NCI-H345 treated with DMSO at 0.1 percent for 48 hours (cell line): ENCODE measurements at regions not wholly inside any gene's neighbourhood (a gene's known extent, or its start where the extent isn't known, plus 50 kb on each side); places are given as distances from the start of the nearest gene placed in this dataset.
"Not testable (repeated sequence)": the region's sequence is repeated elsewhere in the genome, so short reads cannot be mapped to it uniquely, and the experiment has no call there.

Source experiments
- DNase-seq: peaks from one replicate; lab custom pipeline; 2025; ENCODE audit not compliant: unreplicated experiment; lab: John Stamatoyannopoulos, UW

GRCh38 chr2:66243809-66244208 is 191.1 kb upstream of the MEIS1 start:
- DNase-seq, result not testable (repeated sequence)

- not testable (repeated sequence) for DNase-seq
Observed at GRCh38 chr2:66242888-66243287, 192.0 kb upstream of the MEIS1 start.

GRCh38 chr2:66242099-66242789 is 192.7 kb upstream of the MEIS1 start:
- DNase-seq, result no peak

- DNase-seq, result no peak
Observed at GRCh38 chr2:66240286-66240685, 194.6 kb upstream of the MEIS1 start.

- DNase-seq, result no peak
Observed at GRCh38 chr2:66239655-66240054, 195.3 kb upstream of the MEIS1 start.

- no peak for DNase-seq
Observed at GRCh38 chr2:66237803-66238379, 197.0 kb upstream of the MEIS1 start.

GRCh38 chr2:66236816-66237802 is 197.8 kb upstream of the MEIS1 start:
- DNase-seq, result no peak

- DNase-seq, result no peak
Observed at GRCh38 chr2:66236067-66236685, 198.7 kb upstream of the MEIS1 start.

- no peak for DNase-seq
Observed at GRCh38 chr2:66235428-66235827, 199.5 kb upstream of the MEIS1 start.

- no peak for DNase-seq
Observed at GRCh38 chr2:66233981-66234380, 200.9 kb upstream of the MEIS1 start.

- DNase-seq, result no peak
Observed at GRCh38 chr2:66228128-66228547, 206.8 kb upstream of the MEIS1 start.

- no peak for DNase-seq
Observed at GRCh38 chr2:66217039-66217585, 217.8 kb upstream of the MEIS1 start.

GRCh38 chr2:66212749-66213148 is 222.2 kb upstream of the MEIS1 start:
- DNase-seq, result no peak

- DNase-seq, result no peak
Observed at GRCh38 chr2:66202586-66202985, 232.3 kb upstream of the MEIS1 start.

- DNase-seq, result no peak
Observed at GRCh38 chr2:66201242-66201641, 233.7 kb upstream of the MEIS1 start.

- DNase-seq, result no peak
Observed at GRCh38 chr2:66198873-66199272, 236.1 kb upstream of the MEIS1 start.

- no peak for DNase-seq
Observed at GRCh38 chr2:66192888-66193287, 242.0 kb upstream of the MEIS1 start.

GRCh38 chr2:66191311-66191710 is 243.6 kb upstream of the MEIS1 start:
- no peak for DNase-seq

- DNase-seq, result no peak
Observed at GRCh38 chr2:66189553-66189952, 245.4 kb upstream of the MEIS1 start.

- no peak for DNase-seq
Observed at GRCh38 chr2:66186537-66186936, 248.4 kb upstream of the MEIS1 start.

- no peak for DNase-seq
Observed at GRCh38 chr2:66185497-66186054, 249.3 kb upstream of the MEIS1 start.
